GM12878 (cell line): ENCODE measurements at regions not wholly inside any gene's neighbourhood (a gene's known extent, or its start where the extent isn't known, plus 50 kb on each side); places are given as distances from the start of the nearest gene placed in this dataset.
A peak's percentile ranks its signal among the peaks of the same experiment; 100 is the strongest.
"Not testable (repeated sequence)": the region's sequence is repeated elsewhere in the genome, so short reads cannot be mapped to it uniquely, and the experiment has no call there.

Source experiments
- ATAC-seq: fragments of 200-7000 bp; cut with Tn5 transposase; 3 replicates; pipeline ENCODE4 v1.9.1; 2020; ENCODE audit warnings: mild to moderate bottlenecking, moderate library complexity
- BruUV-seq: library from RNA; stranded (reverse); fragments of 400-500 nt; replicated peaks from 2 replicates; lab custom pipeline; 2021; lab: Mats Ljungman, UMichigan
- CTCF ChIA-PET: fragments of 300-600 bp; sonication (Branson Sonifier 250); formaldehyde crosslinking; extraction: SDS; loops from one replicate; lab custom pipeline; 2021; ENCODE audit warnings: inconsistent platforms; lab: Yijun Ruan, JAX
- POLR2A ChIA-PET: fragments of 350-600 bp; formaldehyde crosslinking; extraction: SDS; loops from one replicate; lab custom pipeline; 2021; ENCODE audit warnings: inconsistent platforms; lab: Charles Lee
- RAD21 ChIA-PET: fragments of 300-600 bp; sonication (Branson Sonifier 250); formaldehyde crosslinking; loops from one replicate; lab custom pipeline; 2023; ENCODE audit warnings: antibody characterized with exemption; ENCODE audit not compliant: unreplicated experiment; lab: Charles Lee
- SMC1A ChIA-PET: fragments of 300-600 bp; sonication (Branson Sonifier 250); formaldehyde crosslinking; loops from one replicate; lab custom pipeline; 2023; ENCODE audit not compliant: unreplicated experiment, uncharacterized antibody; lab: Charles Lee
- DNase-seq: peaks from one replicate; pipeline ENCODE4 v3.0.0-alpha.2; 2011; ENCODE audit warnings: low read depth, low spot score
- FAIRE-seq: peaks from 3 replicates; lab custom pipeline; 2011; peaks lifted over from hg19 to GRCh38; lab: Jason Lieb, UNC
- H2AFZ ChIP-seq: 2 replicates; pipeline ENCODE4 v1.6.0; 2011; ENCODE audit warnings: low read depth, low read length, control low read depth; ENCODE audit not compliant: control insufficient read depth
- H3K27ac ChIP-seq: 2 replicates; pipeline ENCODE4 v1.5.1; 2011; ENCODE audit warnings: control low read depth; ENCODE audit not compliant: control insufficient read depth, insufficient read depth
- H3K27me3 ChIP-seq, 2 experiments: replicated peaks in 1 of 2; 2 replicates each; pipeline versions ENCODE4 v1.6.0 to v1.6.1; 2011; ENCODE audit warnings: low read length in 1 of 2; ENCODE audit not compliant: control insufficient read depth in 2 of 2, insufficient read depth in 2 of 2
- H3K36me3 ChIP-seq, 2 experiments: 2 replicates each; pipeline ENCODE4 v1.5.1; 2011; ENCODE audit warnings: low read length in 1 of 2; ENCODE audit not compliant: control insufficient read depth in 2 of 2, insufficient read depth in 2 of 2
- H3K4me1 ChIP-seq: 2 replicates; pipeline ENCODE4 v1.6.1; 2011; ENCODE audit warnings: mild to moderate bottlenecking, low read length, moderate library complexity, mixed read lengths; ENCODE audit not compliant: control insufficient read depth, insufficient read depth
- H3K4me2 ChIP-seq: 2 replicates; pipeline ENCODE4 v1.6.0; 2011; ENCODE audit warnings: control low read depth; ENCODE audit not compliant: control insufficient read depth, insufficient read depth
- H3K4me3 ChIP-seq: fragments of 200-600 bp; sonication (generic); 2 replicates; pipeline ENCODE4 v1.5.1; 2016
- H3K79me2 ChIP-seq: 2 replicates; pipeline ENCODE4 v1.6.0; 2011; ENCODE audit warnings: low read length; ENCODE audit not compliant: control insufficient read depth, insufficient read depth
- H3K9ac ChIP-seq: 2 replicates; pipeline ENCODE4 v1.8.0; 2011; ENCODE audit warnings: low read length, control low read depth, mixed read lengths; ENCODE audit not compliant: control insufficient read depth, insufficient read depth
- H3K9me3 ChIP-seq: replicated peaks from 3 replicates; pipeline ENCODE4 v1.5.1; 2011; ENCODE audit warnings: mild to moderate bottlenecking, low read length; ENCODE audit not compliant: control insufficient read depth, insufficient read depth
- H4K20me1 ChIP-seq: 2 replicates; pipeline ENCODE4 v1.6.0; 2011; ENCODE audit not compliant: control insufficient read depth, insufficient read depth
- CBX5 ChIP-seq: sonication (generic); IDR thresholded peaks from 2 replicates; pipeline ENCODE4 v1.6.1; 2016; ENCODE audit warnings: low read depth, moderate library complexity, mild to moderate bottlenecking, inconsistent platforms
- CTCF ChIP-seq, 3 experiments: IDR thresholded peaks in 2 of 3; conservative IDR thresholded peaks in 1 of 3; 2 replicates each; pipeline ENCODE4 v1.5.1; 2011; ENCODE audit warnings: low read depth in 3 of 3, low read length in 3 of 3, mild to moderate bottlenecking in 3 of 3, control low read depth in 2 of 3, moderate library complexity in 2 of 3, inconsistent platforms in 1 of 3, mixed read lengths in 1 of 3; ENCODE audit not compliant: control insufficient read depth in 2 of 3, insufficient read depth in 1 of 3; ENCODE audit errors: extremely low read depth in 1 of 3
- IKZF1 ChIP-seq: fragments of 450-650 bp; conservative IDR thresholded peaks from 2 replicates; pipeline ENCODE4 v1.6.1; 2017; ENCODE audit warnings: antibody characterized with exemption, mild to moderate bottlenecking
- KLF5 ChIP-seq: fragments of 450-650 bp; IDR thresholded peaks from 2 replicates; pipeline ENCODE4 v1.6.1; 2014; ENCODE audit warnings: mild to moderate bottlenecking; ENCODE audit not compliant: partially characterized antibody
- LARP7 ChIP-seq: fragments of 450-650 bp; IDR thresholded peaks from 2 replicates; pipeline ENCODE4 v1.6.1; 2017; ENCODE audit warnings: mild to moderate bottlenecking
- MEF2A ChIP-seq: IDR thresholded peaks from 2 replicates; pipeline ENCODE4 v1.6.1; 2011; ENCODE audit warnings: low read depth, mild to moderate bottlenecking, low read length, moderate library complexity; ENCODE audit not compliant: insufficient read depth
- MLLT1 ChIP-seq: fragments of 450-650 bp; IDR thresholded peaks from 2 replicates; pipeline ENCODE4 v1.6.1; 2016; ENCODE audit warnings: mild to moderate bottlenecking
- MYB ChIP-seq: fragments of 150-350 bp; IDR thresholded peaks from 2 replicates; pipeline ENCODE4 v1.6.1; 2014; ENCODE audit warnings: mild to moderate bottlenecking, low read depth, low read length, borderline replicate concordance
- NFIC ChIP-seq: IDR thresholded peaks from 2 replicates; pipeline ENCODE4 v1.6.1; 2012; ENCODE audit warnings: low read depth, mild to moderate bottlenecking, inconsistent platforms, low read length, moderate library complexity
- SKIL ChIP-seq: fragments of 450-650 bp; IDR thresholded peaks from 2 replicates; pipeline ENCODE4 v1.6.1; 2017; ENCODE audit warnings: mild to moderate bottlenecking, low read depth, inconsistent platforms; ENCODE audit not compliant: poor library complexity, severe bottlenecking
- SRF ChIP-seq, 2 experiments: IDR thresholded peaks; 2 replicates each; pipeline ENCODE4 v1.6.1; 2011; ENCODE audit warnings: low read depth in 2 of 2, low read length in 2 of 2, mild to moderate bottlenecking in 1 of 2, moderate library complexity in 1 of 2
- WGBS: methylation state at CpG from one replicate; pipeline ENCODE4 v1.1.6; 2016; ENCODE audit warnings: low lambda C conversion rate; ENCODE audit not compliant: insufficient replicate concordance, insufficient coverage; ENCODE audit errors: missing lambda C conversion rate; 5-methylcytosine and 5-hydroxymethylcytosine counted together
- in situ Hi-C: fragments of 300-500 bp; cut with MboI; formaldehyde crosslinking; loops from 9 replicates; pipeline ENCODE4 v1.14.3; 2018; ENCODE audit warnings: mixed read lengths
- intact Hi-C: fragments of 100-400 bp; cut with micrococcal nuclease; formaldehyde crosslinking; loops from one replicate; pipeline ENCODE4 v1.14.2; 2022; ENCODE audit not compliant: unreplicated experiment

- H3K4me1 ChIP-seq, SMC1A ChIA-PET, H3K9me3 ChIP-seq, H2AFZ ChIP-seq, DNase-seq, in situ Hi-C loops, H4K20me1 ChIP-seq, intact Hi-C loops, H3K4me2 ChIP-seq, ATAC-seq, H3K9ac ChIP-seq, H3K27ac ChIP-seq, FAIRE-seq, H3K36me3 ChIP-seq, H3K79me2 ChIP-seq, POLR2A ChIA-PET, H3K4me3 ChIP-seq, BruUV-seq, CTCF ChIA-PET, RAD21 ChIA-PET, H3K27me3 ChIP-seq: not testable (repeated sequence)
- TF ChIP-seq CTCF (IDR thresholded peaks at IDR 0.05 in 2 of 3, conservative IDR thresholded peaks at IDR 0.05 in 1 of 3; ENCODE audit: control insufficient read depth in 2 of 3, extremely low read depth in 1 of 3, insufficient read depth in 1 of 3, low read depth in 3 of 3, low read length in 3 of 3) = 0 out of 6 replicates have a peak, but pooled peaks of 1 of the 3 experiments have one; percentile 8
- WGBS = under 1% methylated on average over 5 of the region's 5 CpGs
These were observed 77.1 kb downstream of the TRIM43 start for GRCh38 chr2:95668934-95669333.

GRCh38 chr2:95669441-95669991, 77.7 kb downstream of the TRIM43 start:
- ChIA-PET CTCF (no interaction called here), POLR2A (no interaction called here), SMC1A (no interaction called here), RAD21 (no interaction called here)
- intact Hi-C loops (no loop called here), in situ Hi-C loops (no loop called here)
- H3K36me3 ChIP-seq = no peaks in the 10 kb centered on the region
- WGBS = 0% methylated on average over 4 of the region's 4 CpGs
- no peak overlapping the region for H3K9ac ChIP-seq
- no TSS peak for BruUV-seq
- no peak for ATAC-seq
- no peak overlapping the region for H3K4me2 ChIP-seq
- no peak for DNase-seq
- no peak overlapping the region for H3K27ac ChIP-seq
- H4K20me1 ChIP-seq = no peaks in the 10 kb centered on the region
- H3K27me3 ChIP-seq = peaks cover 0 to 2% of the 10 kb centered on the region in 2 experiments; a peak in 2 of 4 replicates
- no peak overlapping the region for H3K4me3 ChIP-seq
- no peaks in the 10 kb centered on the region for H3K79me2 ChIP-seq
- H2AFZ ChIP-seq = no peak overlapping the region
- H3K9me3 ChIP-seq = no peaks in the 10 kb centered on the region
- no peak for FAIRE-seq
- no peaks in the 10 kb centered on the region for H3K4me1 ChIP-seq
- TF ChIP-seq MLLT1 (no peak), SRF (IDR thresholded peaks at IDR 0.05; ENCODE audit: low read depth in 2 of 2, low read length in 2 of 2) (no peak), MYB (no peak), NFIC (no peak), SKIL (no peak), CBX5 (no peak), MEF2A (no peak), IKZF1 (no peak), KLF5 (no peak), LARP7 (no peak)
